ENCODE measurements at regions not wholly inside any gene's neighbourhood (a gene's known extent, or its start where the extent isn't known, plus 50 kb on each side); places are given as distances from the start of the nearest gene placed in this dataset.

DNA sequence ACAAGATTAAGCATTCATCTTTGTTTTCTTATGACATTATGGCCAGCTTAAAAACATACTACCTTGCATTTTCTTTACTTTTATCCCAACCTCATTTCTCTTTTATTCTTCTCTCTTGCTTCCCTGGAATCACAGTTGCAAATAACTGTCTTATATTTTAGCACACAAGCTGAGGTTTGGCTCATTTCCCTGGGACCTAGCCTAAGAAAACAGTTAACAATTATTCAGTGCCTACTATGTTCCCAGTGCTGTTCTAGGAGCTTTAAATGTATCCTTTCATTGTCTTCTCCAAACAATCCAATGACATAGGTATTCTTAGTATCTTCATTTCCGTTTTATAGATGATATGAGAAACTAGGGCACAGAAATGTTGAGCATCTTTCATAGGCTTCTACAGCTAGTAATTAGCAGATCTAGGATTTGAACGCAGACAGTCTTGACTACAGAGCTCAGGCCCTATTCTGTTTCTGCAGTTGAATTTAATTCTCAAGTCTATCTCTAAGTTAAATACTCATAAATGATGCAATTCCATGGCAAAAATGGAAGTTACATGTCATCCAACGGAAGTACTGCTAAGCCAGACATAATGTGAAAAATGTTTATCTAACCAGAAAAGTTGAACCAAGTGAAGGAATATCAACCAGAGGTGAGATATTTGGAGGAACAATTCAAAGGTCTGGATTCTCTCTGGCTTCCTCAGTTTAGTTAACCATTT lies 52.3 kb upstream of the MTAP start:
- Histone ChIP-seq H3K9me3 (ENCODE audit: control extremely low read depth in 1 of 3, control insufficient read depth in 2 of 3, insufficient read depth in 1 of 3, low read length in 2 of 3) (no peaks in the 10 kb centered on the region), H3K4me1 (ENCODE audit: control insufficient read depth in 2 of 2, insufficient read depth in 2 of 2, low read length in 2 of 2) (no peaks in the 10 kb centered on the region), H3K27me3 (replicated peaks in 1 of 4; ENCODE audit: control extremely low read depth in 1 of 4, control insufficient read depth in 3 of 4, insufficient read depth in 4 of 4, low read length in 3 of 4) (peaks cover 0 to 14% (median 5%) of the 10 kb centered on the region in 4 experiments), H3K4me3 (ENCODE audit: control extremely low read depth in 1 of 5, extremely low read depth in 1 of 5, insufficient read depth in 1 of 5, low read depth in 2 of 5, low read length in 4 of 5) (no peak overlapping the region), H3K4me2 (replicated peaks; ENCODE audit: low read depth, low read length, poor library complexity, severe bottlenecking) (no peak overlapping the region), H3K36me3 (replicated peaks in 1 of 2; ENCODE audit: control extremely low read depth in 1 of 2, control insufficient read depth in 1 of 2, extremely low read depth in 1 of 2, insufficient read depth in 2 of 2, low read length in 1 of 2) (no peaks in the 10 kb centered on the region), H3K79me2 (ENCODE audit: control insufficient read depth, insufficient read depth, low read length) (no peaks in the 10 kb centered on the region), H2AFZ (ENCODE audit: insufficient read depth, low read depth, low read length, poor library complexity, severe bottlenecking) (no peak overlapping the region), H3K27ac (ENCODE audit: low read length in 2 of 2) (no peak overlapping the region), H3K9ac (ENCODE audit: low read length) (no peak overlapping the region), H4K20me1 (ENCODE audit: control insufficient read depth, insufficient read depth, low read length, poor library complexity, severe bottlenecking) (no peaks in the 10 kb centered on the region)
- Mint-ChIP-seq H3K4me3 (no peak overlapping the region), H3K27ac (no peak overlapping the region), H3K4me1 (no peaks in the 10 kb centered on the region), H3K9me3 (ENCODE audit: insufficient read depth) (no peaks in the 10 kb centered on the region), H3K27me3 (peaks cover 21% of the 10 kb centered on the region)
- DNase-seq = no peak
- CTCF ChIA-PET = interaction anchor here (0.6 kb wide), 1 partner anchor 475 kb away, joined by 3 read pairs; no protein-coding TSS in a partner anchor
- no peak for ATAC-seq (ENCODE audit: low read depth)
- WGBS (ENCODE audit: insufficient coverage) = 100% methylated on average over 1 of the region's 3 CpGs
- intact Hi-C loops (cut with micrococcal nuclease) = no loop called here
- POLR2A ChIA-PET = no interaction called here
- TF ChIP-seq EZH2 (IDR thresholded peaks at IDR 0.05; ENCODE audit: borderline replicate concordance, insufficient read depth, low read depth, low read length, poor library complexity, severe bottlenecking) = no peak
- TF ChIP-seq, protein P1, sequence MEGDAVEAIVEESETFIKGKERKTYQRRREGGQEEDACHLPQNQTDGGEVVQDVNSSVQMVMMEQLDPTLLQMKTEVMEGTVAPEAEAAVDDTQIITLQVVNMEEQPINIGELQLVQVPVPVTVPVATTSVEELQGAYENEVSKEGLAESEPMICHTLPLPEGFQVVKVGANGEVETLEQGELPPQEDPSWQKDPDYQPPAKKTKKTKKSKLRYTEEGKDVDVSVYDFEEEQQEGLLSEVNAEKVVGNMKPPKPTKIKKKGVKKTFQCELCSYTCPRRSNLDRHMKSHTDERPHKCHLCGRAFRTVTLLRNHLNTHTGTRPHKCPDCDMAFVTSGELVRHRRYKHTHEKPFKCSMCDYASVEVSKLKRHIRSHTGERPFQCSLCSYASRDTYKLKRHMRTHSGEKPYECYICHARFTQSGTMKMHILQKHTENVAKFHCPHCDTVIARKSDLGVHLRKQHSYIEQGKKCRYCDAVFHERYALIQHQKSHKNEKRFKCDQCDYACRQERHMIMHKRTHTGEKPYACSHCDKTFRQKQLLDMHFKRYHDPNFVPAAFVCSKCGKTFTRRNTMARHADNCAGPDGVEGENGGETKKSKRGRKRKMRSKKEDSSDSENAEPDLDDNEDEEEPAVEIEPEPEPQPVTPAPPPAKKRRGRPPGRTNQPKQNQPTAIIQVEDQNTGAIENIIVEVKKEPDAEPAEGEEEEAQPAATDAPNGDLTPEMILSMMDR (IDR thresholded peaks at IDR 0.05) = no peak

DNA sequence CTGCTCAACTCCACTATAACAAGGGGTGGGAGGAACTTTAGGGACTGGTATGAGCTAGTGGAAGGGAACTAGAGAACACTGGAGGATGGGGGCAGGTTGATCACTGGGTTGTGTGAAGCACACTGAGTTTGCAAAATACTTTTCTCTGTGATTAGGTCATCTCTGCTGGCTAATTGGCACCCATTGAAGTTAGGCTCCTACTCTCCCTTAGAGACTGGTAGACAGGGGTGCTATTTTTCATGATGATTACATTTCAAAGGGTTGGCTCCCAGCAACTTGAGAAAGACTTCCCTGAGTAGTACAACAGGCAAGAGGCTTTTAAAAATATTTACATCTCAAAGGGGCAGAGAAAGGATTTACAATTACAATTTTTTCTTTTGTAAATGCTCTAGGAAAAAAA lies 50.4 kb upstream of the MTAP start:
- Histone ChIP-seq H3K4me1 (ENCODE audit: control insufficient read depth in 2 of 2, insufficient read depth in 2 of 2, low read length in 2 of 2) (no peaks in the 10 kb centered on the region), H4K20me1 (ENCODE audit: control insufficient read depth, insufficient read depth, low read length, poor library complexity, severe bottlenecking) (no peaks in the 10 kb centered on the region), H3K4me3 (ENCODE audit: control extremely low read depth in 1 of 5, extremely low read depth in 1 of 5, insufficient read depth in 1 of 5, low read depth in 2 of 5, low read length in 4 of 5) (no peak overlapping the region), H3K9ac (ENCODE audit: low read length) (no peak overlapping the region), H3K27ac (ENCODE audit: low read length in 2 of 2) (no peak overlapping the region), H3K4me2 (replicated peaks; ENCODE audit: low read depth, low read length, poor library complexity, severe bottlenecking) (no peak overlapping the region), H3K27me3 (replicated peaks in 1 of 4; ENCODE audit: control extremely low read depth in 1 of 4, control insufficient read depth in 3 of 4, insufficient read depth in 4 of 4, low read length in 3 of 4) (peaks cover 0 to 12% (median 5%) of the 10 kb centered on the region in 4 experiments), H3K9me3 (ENCODE audit: control extremely low read depth in 1 of 3, control insufficient read depth in 2 of 3, insufficient read depth in 1 of 3, low read length in 2 of 3) (no peaks in the 10 kb centered on the region), H2AFZ (ENCODE audit: insufficient read depth, low read depth, low read length, poor library complexity, severe bottlenecking) (no peak overlapping the region), H3K79me2 (ENCODE audit: control insufficient read depth, insufficient read depth, low read length) (no peaks in the 10 kb centered on the region), H3K36me3 (replicated peaks in 1 of 2; ENCODE audit: control extremely low read depth in 1 of 2, control insufficient read depth in 1 of 2, extremely low read depth in 1 of 2, insufficient read depth in 2 of 2, low read length in 1 of 2) (no peaks in the 10 kb centered on the region)
- POLR2A ChIA-PET = no interaction called here
- TF ChIP-seq EZH2 (IDR thresholded peaks at IDR 0.05; ENCODE audit: borderline replicate concordance, insufficient read depth, low read depth, low read length, poor library complexity, severe bottlenecking) = no peak
- TF ChIP-seq, protein P1 (IDR thresholded peaks at IDR 0.05) = no peak
- CTCF ChIA-PET = no interaction called here
- Mint-ChIP-seq H3K27me3 (peaks cover 32% of the 10 kb centered on the region), H3K4me1 (no peaks in the 10 kb centered on the region), H3K9me3 (ENCODE audit: insufficient read depth) (no peaks in the 10 kb centered on the region), H3K4me3 (no peak overlapping the region), H3K27ac (no peak overlapping the region)
- ATAC-seq (ENCODE audit: low read depth) (no peak), DNase-seq (no peak)
- intact Hi-C loops (cut with micrococcal nuclease) = no loop called here
